HL-60 (cell line): ENCODE measurements at regions not wholly inside any gene's neighbourhood (a gene's known extent, or its start where the extent isn't known, plus 50 kb on each side); places are given as distances from the start of the nearest gene placed in this dataset.
"Not testable (repeated sequence)": the region's sequence is repeated elsewhere in the genome, so short reads cannot be mapped to it uniquely, and the experiment has no call there.

Source experiments
- CTCF ChIP-seq: IDR thresholded peaks from one replicate; pipeline ENCODE4 v1.5.1; 2011; ENCODE audit warnings: low read length, control low read depth, inconsistent platforms; ENCODE audit not compliant: insufficient read depth
- GABPA ChIP-seq: IDR thresholded peaks from 2 replicates; pipeline ENCODE4 v1.6.1; 2012; ENCODE audit warnings: low read depth
- POLR2AphosphoS5 ChIP-seq: IDR thresholded peaks from 2 replicates; pipeline ENCODE4 v1.6.1; 2012; ENCODE audit warnings: low read depth
- SPI1 ChIP-seq: IDR thresholded peaks from 2 replicates; pipeline ENCODE4 v1.6.1; 2012; ENCODE audit warnings: low read depth, mild to moderate bottlenecking, borderline replicate concordance

GRCh38 chr4:163737846-163738245 is 243.4 kb downstream of the TMA16 start:
- TF ChIP-seq POLR2AphosphoS5, CTCF, GABPA, SPI1: not testable (repeated sequence)
